ENCODE measurements at regions not wholly inside any gene's neighbourhood (a gene's known extent, or its start where the extent isn't known, plus 50 kb on each side); places are given as distances from the start of the nearest gene placed in this dataset.
A peak's percentile ranks its signal among the peaks of the same experiment; 100 is the strongest.

DNA sequence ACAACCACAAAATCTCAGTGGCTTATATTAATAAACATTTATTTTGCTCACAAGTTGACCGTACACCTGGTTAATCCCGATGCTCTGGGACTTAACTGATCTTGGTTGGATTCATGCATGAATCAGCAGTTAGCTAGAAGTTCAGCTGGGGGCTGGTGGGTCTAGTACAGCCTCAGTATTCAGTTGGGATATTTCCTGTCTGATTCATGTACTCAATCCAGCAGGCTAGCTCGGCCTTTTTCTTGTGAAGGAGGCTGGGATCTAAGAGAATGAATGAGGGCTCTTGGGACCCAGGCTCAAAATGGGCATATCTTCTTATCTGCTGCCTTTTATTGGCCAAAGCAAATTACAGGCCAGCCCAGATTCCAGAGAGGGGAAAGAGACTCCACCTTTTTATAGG lies 178.8 kb downstream of the KCTD12 start:
- TF ChIP-seq, protein P1, sequence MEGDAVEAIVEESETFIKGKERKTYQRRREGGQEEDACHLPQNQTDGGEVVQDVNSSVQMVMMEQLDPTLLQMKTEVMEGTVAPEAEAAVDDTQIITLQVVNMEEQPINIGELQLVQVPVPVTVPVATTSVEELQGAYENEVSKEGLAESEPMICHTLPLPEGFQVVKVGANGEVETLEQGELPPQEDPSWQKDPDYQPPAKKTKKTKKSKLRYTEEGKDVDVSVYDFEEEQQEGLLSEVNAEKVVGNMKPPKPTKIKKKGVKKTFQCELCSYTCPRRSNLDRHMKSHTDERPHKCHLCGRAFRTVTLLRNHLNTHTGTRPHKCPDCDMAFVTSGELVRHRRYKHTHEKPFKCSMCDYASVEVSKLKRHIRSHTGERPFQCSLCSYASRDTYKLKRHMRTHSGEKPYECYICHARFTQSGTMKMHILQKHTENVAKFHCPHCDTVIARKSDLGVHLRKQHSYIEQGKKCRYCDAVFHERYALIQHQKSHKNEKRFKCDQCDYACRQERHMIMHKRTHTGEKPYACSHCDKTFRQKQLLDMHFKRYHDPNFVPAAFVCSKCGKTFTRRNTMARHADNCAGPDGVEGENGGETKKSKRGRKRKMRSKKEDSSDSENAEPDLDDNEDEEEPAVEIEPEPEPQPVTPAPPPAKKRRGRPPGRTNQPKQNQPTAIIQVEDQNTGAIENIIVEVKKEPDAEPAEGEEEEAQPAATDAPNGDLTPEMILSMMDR (conservative IDR thresholded peaks at IDR 0.05; ENCODE audit: low read depth, low read length): no peak
- H3K4me3 ChIP-seq (ENCODE audit: low read depth, low read length): no peak overlapping the region
- DNase-seq (ENCODE audit: low read depth): peak; percentile 51

DNA sequence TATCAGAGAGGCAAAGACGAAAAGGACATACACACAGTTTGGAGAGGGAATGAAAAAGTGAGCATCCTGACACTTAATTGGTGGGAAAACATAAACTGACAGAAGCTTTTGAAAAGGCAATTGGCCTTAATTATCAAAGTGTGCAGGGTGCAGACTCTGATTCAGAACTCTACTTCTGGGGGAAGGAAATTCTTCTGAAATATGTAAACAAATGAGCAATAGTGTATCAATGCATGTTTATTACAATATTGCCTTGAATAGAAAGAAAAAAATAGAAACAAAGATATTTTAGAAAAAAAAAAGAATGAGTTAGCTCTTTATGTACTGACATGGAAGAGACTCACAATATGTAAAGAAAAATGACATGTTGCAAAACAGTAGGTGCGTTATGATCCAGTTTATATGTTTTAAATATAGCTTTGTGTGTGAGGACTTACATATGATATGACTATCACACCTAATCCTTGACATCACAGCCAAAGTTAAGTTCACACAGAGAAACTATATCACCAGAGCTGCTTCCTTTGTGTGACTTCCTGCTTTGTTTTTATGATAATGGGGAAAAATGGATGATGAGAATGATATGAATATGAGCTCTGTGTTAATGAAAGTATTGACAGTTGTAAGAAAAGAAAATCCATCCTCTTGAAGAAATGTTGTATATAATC lies 182.4 kb downstream of the KCTD12 start:
- no peak for DNase-seq (ENCODE audit: low read depth)

DNA sequence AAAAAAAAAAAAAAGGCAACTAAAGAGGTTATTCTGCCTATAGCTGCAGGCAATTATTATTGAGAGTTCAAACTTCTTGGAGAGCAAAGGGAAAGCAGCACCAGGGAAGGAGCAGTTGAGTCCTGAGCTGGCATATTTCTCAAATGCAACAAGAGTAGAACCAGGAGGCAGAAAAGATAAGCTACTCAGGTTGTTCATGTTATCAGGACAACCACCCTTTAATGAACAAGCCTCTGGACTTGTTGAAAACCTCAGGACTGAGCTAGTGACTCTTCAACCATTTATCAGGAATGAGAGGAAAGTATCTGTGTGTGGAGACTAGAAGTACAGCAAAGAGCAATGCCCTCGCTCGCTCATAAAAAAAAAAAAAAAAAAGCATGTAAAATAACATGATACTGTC lies 183.0 kb downstream of the KCTD12 start:
- TF ChIP-seq, protein P1 (conservative IDR thresholded peaks at IDR 0.05; ENCODE audit: low read depth, low read length): no peak
- H3K4me3 ChIP-seq (ENCODE audit: low read depth, low read length): no peak overlapping the region
- no peak for DNase-seq (ENCODE audit: low read depth)

More for the DNA sequence above, 182.4 kb downstream of the KCTD12 start:
- TF ChIP-seq, protein P1 (conservative IDR thresholded peaks at IDR 0.05; ENCODE audit: low read depth, low read length): no peak
- H3K4me3 ChIP-seq (ENCODE audit: low read depth, low read length): no peak overlapping the region

DNA sequence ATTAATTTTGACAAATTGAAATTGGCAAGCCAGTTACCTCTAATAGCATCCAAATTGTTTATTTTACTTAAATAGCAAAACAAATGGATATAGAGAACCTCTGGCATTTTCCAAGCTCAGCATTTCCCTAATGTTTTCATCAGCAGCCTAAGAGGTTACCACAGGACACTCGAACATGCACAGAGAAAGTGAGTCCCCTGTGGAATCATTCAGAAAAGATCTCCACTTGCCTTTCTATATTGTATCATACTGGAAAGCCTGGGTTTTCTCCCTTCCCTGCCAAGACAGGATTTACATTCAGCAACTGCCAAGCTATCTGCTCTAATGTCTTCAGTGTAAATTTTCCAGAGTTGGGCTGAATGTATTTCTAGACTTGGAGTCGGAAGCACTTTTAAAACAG lies 188.9 kb downstream of the KCTD12 start:
- peak; percentile 24 for DNase-seq (ENCODE audit: low read depth)
- TF ChIP-seq, protein P1 (conservative IDR thresholded peaks at IDR 0.05; ENCODE audit: low read depth, low read length): no peak
- no peak overlapping the region for H3K4me3 ChIP-seq (ENCODE audit: low read depth, low read length)

DNA sequence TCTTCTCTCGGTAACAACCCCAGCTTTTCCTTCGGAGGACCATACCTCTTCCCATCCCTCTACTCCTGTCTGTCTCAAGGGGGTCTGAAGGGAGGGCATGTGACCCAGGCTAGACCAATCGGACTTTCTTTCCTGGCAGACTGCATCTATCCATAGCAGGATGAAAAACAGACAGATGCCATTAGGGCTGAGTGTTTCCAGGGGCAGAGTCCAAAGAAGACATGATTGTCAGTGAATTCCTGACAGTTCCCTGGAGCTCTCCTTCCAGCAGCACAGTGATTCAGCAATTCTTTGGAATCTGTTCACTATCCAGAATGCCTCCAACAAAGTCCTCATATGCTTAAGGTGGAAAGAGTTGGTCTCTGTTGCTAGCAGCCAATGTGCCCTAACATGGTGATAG lies 189.8 kb downstream of the KCTD12 start:
- no peak overlapping the region for H3K4me3 ChIP-seq (ENCODE audit: low read depth, low read length)
- TF ChIP-seq, protein P1 (conservative IDR thresholded peaks at IDR 0.05; ENCODE audit: low read depth, low read length): no peak
- peak; percentile 33 for DNase-seq (ENCODE audit: low read depth)

DNA sequence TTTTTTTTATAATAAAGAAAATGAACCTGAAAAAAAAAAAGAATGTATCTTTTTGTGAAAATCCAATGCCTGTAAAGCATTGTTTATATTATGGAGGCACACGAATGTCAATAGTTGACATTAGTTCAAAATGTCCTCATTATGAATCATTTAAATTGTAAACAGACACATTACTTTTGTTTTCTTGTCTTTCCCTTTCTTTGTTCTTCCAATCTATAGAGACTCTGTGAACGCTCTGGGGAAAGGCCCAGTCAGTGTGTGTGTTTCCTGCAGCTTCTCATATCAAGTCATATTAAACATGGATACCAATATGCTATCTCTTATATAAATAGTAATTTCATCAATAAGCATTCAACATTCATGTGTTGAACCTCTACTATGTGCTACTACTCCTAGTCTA lies 193.1 kb downstream of the KCTD12 start:
- peak; percentile 10 for DNase-seq (ENCODE audit: low read depth)

More for the DNA sequence above, 193.1 kb downstream of the KCTD12 start:
- TF ChIP-seq, protein P1 (conservative IDR thresholded peaks at IDR 0.05; ENCODE audit: low read depth, low read length): no peak
- no peak overlapping the region for H3K4me3 ChIP-seq (ENCODE audit: low read depth, low read length)
